IMR-90 (cell line): ENCODE measurements at regions not wholly inside any gene's neighbourhood (a gene's known extent, or its start where the extent isn't known, plus 50 kb on each side); places are given as distances from the start of the nearest gene placed in this dataset.

Source experiments
- ATAC-seq: fragments of 200-7000 bp; cut with Tn5 transposase; 2 replicates; pipeline ENCODE4 v1.9.1; 2020; ENCODE audit warnings: low read depth, mild to moderate bottlenecking, moderate library complexity
- BruUV-seq: library from RNA; stranded (reverse); fragments of 400-500 nt; replicated peaks from 2 replicates; lab custom pipeline; 2021; lab: Mats Ljungman, UMichigan
- CTCF ChIA-PET: fragments of 300-600 bp; formaldehyde crosslinking; extraction: SDS; loops from one replicate; lab custom pipeline; 2021; ENCODE audit warnings: antibody characterized with exemption; lab: Yijun Ruan, JAX
- POLR2A ChIA-PET: fragments of 300-600 bp; sonication (Branson Sonifier 250); formaldehyde crosslinking; loops from one replicate; lab custom pipeline; 2022; ENCODE audit warnings: antibody characterized with exemption; ENCODE audit not compliant: unreplicated experiment; lab: Charles Lee
- DNase-seq: peaks from one replicate; pipeline ENCODE4 v3.0.0; 2013
- H2AFZ ChIP-seq: replicated peaks from 2 replicates; pipeline ENCODE3; 2013; ENCODE audit warnings: low read length, mild to moderate bottlenecking; ENCODE audit not compliant: poor library complexity
- H2AK5ac ChIP-seq: 2 replicates; pipeline ENCODE4 v1.6.1; 2013; ENCODE audit warnings: low read depth, low read length, inconsistent platforms
- H2AK9ac ChIP-seq: replicated peaks from 2 replicates; pipeline ENCODE3; 2013; ENCODE audit warnings: mild to moderate bottlenecking, low read depth, low read length, moderate library complexity; ENCODE audit not compliant: poor library complexity
- H2BK120ac ChIP-seq: 2 replicates; pipeline ENCODE4 v1.6.1; 2013; ENCODE audit warnings: low read depth, low read length, inconsistent platforms
- H2BK15ac ChIP-seq: 3 replicates; pipeline ENCODE4 v1.6.1; 2013; ENCODE audit warnings: low read depth, low read length, inconsistent platforms
- H2BK20ac ChIP-seq: 2 replicates; pipeline ENCODE4 v1.6.1; 2013; ENCODE audit warnings: low read depth, mild to moderate bottlenecking, inconsistent platforms, low read length, moderate library complexity
- H2BK5ac ChIP-seq: 2 replicates; pipeline ENCODE4 v1.6.1; 2013; ENCODE audit warnings: mild to moderate bottlenecking, low read depth, low read length, inconsistent platforms; ENCODE audit not compliant: poor library complexity, severe bottlenecking
- H3K14ac ChIP-seq: replicated peaks from 2 replicates; pipeline ENCODE4 v1.6.1; 2013; ENCODE audit warnings: low read depth, low read length, inconsistent platforms
- H3K18ac ChIP-seq: 2 replicates; pipeline ENCODE4 v1.6.1; 2013; ENCODE audit warnings: low read depth, low read length, control low read depth
- H3K23ac ChIP-seq: 2 replicates; pipeline ENCODE4 v1.6.1; 2013; ENCODE audit warnings: low read depth, low read length, inconsistent platforms
- H3K27ac ChIP-seq: 2 replicates; pipeline ENCODE4 v1.5.1; 2013; ENCODE audit warnings: mild to moderate bottlenecking, control low read depth, low read length; ENCODE audit not compliant: insufficient read depth
- H3K27me3 ChIP-seq: 2 replicates; pipeline ENCODE4 v1.6.1; 2013; ENCODE audit warnings: low read length; ENCODE audit not compliant: control insufficient read depth, insufficient read depth
- H3K36me3 ChIP-seq: 2 replicates; pipeline ENCODE4 v1.6.1; 2013; ENCODE audit warnings: low read length, mixed read lengths; ENCODE audit not compliant: control insufficient read depth, insufficient read depth
- H3K4ac ChIP-seq: 2 replicates; pipeline ENCODE4 v1.6.1; 2013; ENCODE audit warnings: low read depth, low read length, inconsistent platforms
- H3K4me1 ChIP-seq: 2 replicates; pipeline ENCODE4 v1.6.1; 2013; ENCODE audit warnings: low read length, mixed read lengths; ENCODE audit not compliant: control insufficient read depth, insufficient read depth
- H3K4me2 ChIP-seq: 2 replicates; pipeline ENCODE4 v1.6.1; 2013; ENCODE audit warnings: low read depth, mild to moderate bottlenecking, control low read depth, low read length, moderate library complexity
- H3K4me3 ChIP-seq: 2 replicates; pipeline ENCODE4 v1.5.1; 2013; ENCODE audit warnings: low read depth, mild to moderate bottlenecking, control low read depth, low read length, moderate library complexity; ENCODE audit not compliant: insufficient read depth
- H3K56ac ChIP-seq: 2 replicates; pipeline ENCODE4 v1.6.1; 2013; ENCODE audit warnings: low read length, inconsistent platforms; ENCODE audit not compliant: insufficient read depth; ENCODE audit errors: extremely low read depth
- H3K79me1 ChIP-seq, 2 experiments: 2 replicates each; pipeline ENCODE4 v1.6.1; 2013; ENCODE audit warnings: low read length in 2 of 2, inconsistent platforms in 1 of 2, low read depth in 1 of 2
- H3K9ac ChIP-seq: 2 replicates; pipeline ENCODE4 v1.6.1; 2013; ENCODE audit warnings: low read depth, low read length, control low read depth
- H3K9me1 ChIP-seq: 2 replicates; pipeline ENCODE4 v1.6.1; 2013; ENCODE audit warnings: low read length, inconsistent platforms; ENCODE audit not compliant: insufficient read depth
- H3K9me3 ChIP-seq: 2 replicates; pipeline ENCODE4 v1.6.1; 2013; ENCODE audit warnings: low read length; ENCODE audit not compliant: control insufficient read depth, insufficient read depth
- H4K20me1 ChIP-seq: 2 replicates; pipeline ENCODE4 v1.6.1; 2013; ENCODE audit warnings: low read length, inconsistent platforms; ENCODE audit not compliant: insufficient read depth
- H4K5ac ChIP-seq: 2 replicates; pipeline ENCODE4 v1.6.1; 2013; ENCODE audit warnings: mild to moderate bottlenecking, low read depth, low read length, control low read depth
- H4K8ac ChIP-seq, 2 experiments: 2 replicates each; pipeline ENCODE4 v1.6.1; 2013; ENCODE audit warnings: low read depth in 2 of 2, low read length in 2 of 2, control low read depth in 1 of 2, inconsistent platforms in 1 of 2
- H4K91ac ChIP-seq: 2 replicates; pipeline ENCODE4 v1.6.1; 2013; ENCODE audit warnings: low read depth, low read length, inconsistent platforms; ENCODE audit not compliant: insufficient read depth
- BHLHE40 ChIP-seq: fragments of 150-350 bp; IDR thresholded peaks from 2 replicates; pipeline ENCODE4 v1.6.1; 2016; ENCODE audit warnings: mild to moderate bottlenecking, low read depth, low read length
- CHD1 ChIP-seq: IDR thresholded peaks from 2 replicates; pipeline ENCODE4 v1.6.1; 2012; ENCODE audit warnings: low read depth, low read length, improper control_type of control experiment
- MAFK ChIP-seq: IDR thresholded peaks from 2 replicates; pipeline ENCODE4 v1.6.1; 2012; ENCODE audit warnings: low read depth, low read length, improper control_type of control experiment
- MAZ ChIP-seq: IDR thresholded peaks from 2 replicates; pipeline ENCODE4 v1.6.1; 2012; ENCODE audit warnings: low read depth, mild to moderate bottlenecking, low read length, improper control_type of control experiment, moderate library complexity, borderline replicate concordance
- POLR2A ChIP-seq: IDR thresholded peaks from 2 replicates; pipeline ENCODE4 v1.6.1; 2012; ENCODE audit warnings: mild to moderate bottlenecking, low read depth, low read length
- RAD21 ChIP-seq: IDR thresholded peaks from 2 replicates; pipeline ENCODE4 v1.6.1; 2012; ENCODE audit warnings: low read length, improper control_type of control experiment
- RFX5 ChIP-seq: IDR thresholded peaks from 2 replicates; pipeline ENCODE4 v1.8.0; 2012; ENCODE audit warnings: low read depth, mild to moderate bottlenecking, low read length, moderate library complexity
- WGBS, 2 experiments: methylation state at CpG; one replicate each; pipeline versions ENCODE4 v1.1.5 to v1.1.7; 2013; ENCODE audit warnings: missing lambda C conversion rate in 2 of 2; ENCODE audit not compliant: insufficient read length in 1 of 2; ENCODE audit errors: extremely low coverage in 2 of 2; 5-methylcytosine and 5-hydroxymethylcytosine counted together
- dilution Hi-C: fragments of 300-500 bp; cut with HindIII; formaldehyde crosslinking; loops from one replicate; pipeline ENCODE4 v1.14.3; 2018; ENCODE audit warnings: low sequenced_read_pairs; ENCODE audit not compliant: unreplicated experiment
- in situ Hi-C: fragments of 300-500 bp; cut with MboI; formaldehyde crosslinking; loops from 3 replicates; pipeline ENCODE4 v1.14.3; 2019; ENCODE audit warnings: low sequenced_read_pairs, inconsistent platforms, mixed read lengths
- intact Hi-C: fragments of 100-400 bp; cut with micrococcal nuclease; formaldehyde crosslinking; loops from 2 replicates; pipeline ENCODE4 v1.10.0; 2022
- TF ChIP-seq, protein P1 (sequence below): fragments of 150-350 bp; IDR thresholded peaks from 2 replicates; pipeline ENCODE4 v1.6.1; 2016; ENCODE audit warnings: low read depth, mild to moderate bottlenecking, low read length, moderate library complexity, borderline replicate concordance

DNA sequence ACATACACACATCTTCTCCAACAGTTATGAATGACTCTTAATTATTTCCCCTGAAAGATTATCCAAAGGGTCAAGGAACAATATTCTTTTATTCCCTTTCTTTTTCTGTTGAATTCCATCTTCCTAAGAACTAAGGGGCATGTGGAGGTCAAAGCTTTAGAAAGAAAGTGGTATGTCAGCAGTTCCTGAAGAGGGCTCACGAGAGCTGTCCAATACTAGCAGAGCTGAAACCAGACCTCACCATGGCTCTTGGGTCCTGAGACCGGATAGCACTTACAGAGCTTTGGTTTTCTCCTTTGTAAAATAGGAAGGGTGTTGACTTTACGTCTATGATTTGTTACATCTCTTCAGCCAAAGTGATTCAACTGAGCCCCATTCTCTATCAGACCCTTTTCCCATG is 109.8 kb upstream of the FREM2 start:
- no peaks in the 10 kb centered on the region for H3K9me1 ChIP-seq
- no peak overlapping the region for H4K5ac ChIP-seq
- WGBS, 2 experiments, result no CpG with 5 or more reads among the region's 3 CpGs
- no peak overlapping the region for H2BK5ac ChIP-seq
- no peak overlapping the region for H2BK15ac ChIP-seq
- H3K4ac ChIP-seq, result no peak overlapping the region
- no peak overlapping the region for H3K14ac ChIP-seq
- no peaks in the 10 kb centered on the region for H4K20me1 ChIP-seq
- no peak overlapping the region for H4K8ac ChIP-seq
- intact Hi-C loops, result no loop called here
- ChIA-PET CTCF (no interaction called here), POLR2A (no interaction called here)
- in situ Hi-C loops, result loop anchor here (25.0 kb wide), 1 partner anchor 940 kb away; no protein-coding TSS in a partner anchor
- no peak overlapping the region for H3K4me2 ChIP-seq
- H3K79me1 ChIP-seq, result no peaks in the 10 kb centered on the region
- no peak overlapping the region for H3K9ac ChIP-seq
- H2AK5ac ChIP-seq, result no peak overlapping the region
- no TSS peak for BruUV-seq
- H3K36me3 ChIP-seq, result no peaks in the 10 kb centered on the region
- no peak for DNase-seq
- H2AK9ac ChIP-seq, result no peak overlapping the region
- no peak overlapping the region for H4K91ac ChIP-seq
- no peak overlapping the region for H2BK20ac ChIP-seq
- no peak for ATAC-seq
- no peak overlapping the region for H3K56ac ChIP-seq
- TF ChIP-seq BHLHE40, result no peak
- no peak for TF ChIP-seq POLR2A
- TF ChIP-seq MAFK, result no peak
- TF ChIP-seq, protein P1, sequence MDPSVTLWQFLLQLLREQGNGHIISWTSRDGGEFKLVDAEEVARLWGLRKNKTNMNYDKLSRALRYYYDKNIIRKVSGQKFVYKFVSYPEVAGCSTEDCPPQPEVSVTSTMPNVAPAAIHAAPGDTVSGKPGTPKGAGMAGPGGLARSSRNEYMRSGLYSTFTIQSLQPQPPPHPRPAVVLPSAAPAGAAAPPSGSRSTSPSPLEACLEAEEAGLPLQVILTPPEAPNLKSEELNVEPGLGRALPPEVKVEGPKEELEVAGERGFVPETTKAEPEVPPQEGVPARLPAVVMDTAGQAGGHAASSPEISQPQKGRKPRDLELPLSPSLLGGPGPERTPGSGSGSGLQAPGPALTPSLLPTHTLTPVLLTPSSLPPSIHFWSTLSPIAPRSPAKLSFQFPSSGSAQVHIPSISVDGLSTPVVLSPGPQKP, result no peak
- TF ChIP-seq RAD21, result no peak
- TF ChIP-seq RFX5, result no peak
- no peak for TF ChIP-seq MAZ
- TF ChIP-seq CHD1, result no peak
- H3K9me3 ChIP-seq, result no peaks in the 10 kb centered on the region
- no peak overlapping the region for H3K27ac ChIP-seq
- H2AFZ ChIP-seq, result no peak overlapping the region
- H3K4me1 ChIP-seq, result no peaks in the 10 kb centered on the region
- no peak overlapping the region for H3K18ac ChIP-seq
- H3K27me3 ChIP-seq, result no peaks in the 10 kb centered on the region
- dilution Hi-C loops, result no loop called here
- H3K4me3 ChIP-seq, result no peak overlapping the region
- H2BK120ac ChIP-seq, result no peak overlapping the region
- H3K23ac ChIP-seq, result no peak overlapping the region
